ENCODE measurements at regions not wholly inside any gene's neighbourhood (a gene's known extent, or its start where the extent isn't known, plus 50 kb on each side); places are given as distances from the start of the nearest gene placed in this dataset.
"Not testable (repeated sequence)": the region's sequence is repeated elsewhere in the genome, so short reads cannot be mapped to it uniquely, and the experiment has no call there.

DNA sequence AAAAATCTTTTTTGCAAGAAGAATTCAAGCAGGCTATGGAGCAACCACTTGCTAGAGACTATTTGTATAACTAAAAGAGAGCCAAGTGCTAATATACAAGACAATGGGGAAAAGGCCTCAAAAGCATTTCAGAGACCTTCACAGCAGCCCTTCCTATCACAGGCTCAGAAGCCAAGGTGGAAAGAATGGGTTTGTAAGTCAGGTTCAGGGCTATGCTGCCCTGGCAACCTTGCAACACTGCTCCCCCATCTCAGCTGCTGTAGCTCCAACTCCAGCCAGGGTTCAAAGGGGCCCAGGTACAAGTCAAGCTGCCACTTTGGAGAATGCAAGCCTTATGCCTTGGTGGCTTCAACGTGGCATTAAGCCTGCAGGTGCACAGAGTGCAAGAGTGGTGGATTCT lies 253.7 kb upstream of the C1QTNF3 start:
- ATAC-seq; H3K4me3 ChIP-seq; H3K27me3 ChIP-seq; FAIRE-seq; H3K4me1 ChIP-seq; H3K27ac ChIP-seq; H3K36me3 ChIP-seq; DNase-seq; H3K9me3 ChIP-seq; intact Hi-C loops (cut with DNase I): not testable (repeated sequence)
- WGBS, 2 donors: 14 to 16% methylated on average over 1 of the region's 1 CpG

- intact Hi-C loops (cut with DNase I); FAIRE-seq: not testable (repeated sequence)
- WGBS, 2 donors: 33 to 49% methylated on average over 2 of the region's 2 CpGs
Measured at GRCh38 chr5:34329201-34329600, 286.2 kb upstream of the C1QTNF3 start.

DNA sequence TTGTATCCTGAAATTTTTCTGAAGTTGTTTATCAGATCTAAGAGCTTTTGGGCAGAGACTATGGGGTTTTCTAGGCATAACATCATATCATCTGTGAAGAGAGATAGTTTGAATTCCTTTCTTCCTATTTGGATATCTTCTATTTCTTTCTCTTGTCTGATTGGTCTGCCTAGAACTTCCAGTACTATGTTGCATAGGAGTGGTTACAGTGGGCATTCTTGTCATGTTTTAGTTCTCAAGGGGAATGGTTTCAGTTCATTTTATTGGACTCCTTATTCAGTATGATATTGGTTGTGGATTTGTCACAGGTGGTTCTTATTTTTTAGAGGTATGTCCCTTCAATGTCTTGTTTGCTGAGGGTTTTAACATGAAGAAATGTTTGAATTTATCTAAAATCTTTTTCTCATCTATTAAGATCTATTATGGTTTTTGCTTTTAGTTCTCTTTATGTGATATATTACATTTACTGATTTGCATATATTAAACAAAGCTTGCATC lies 286.6 kb upstream of the C1QTNF3 start:
- FAIRE-seq; H3K27ac ChIP-seq; H3K4me3 ChIP-seq; H3K4me1 ChIP-seq; DNase-seq; H3K36me3 ChIP-seq; intact Hi-C loops (cut with DNase I); ATAC-seq; H3K27me3 ChIP-seq; H3K9me3 ChIP-seq: not testable (repeated sequence)

More at GRCh38 chr5:34329201-34329600, 286.2 kb upstream of the C1QTNF3 start:
- not testable (repeated sequence) for H3K4me1 ChIP-seq, H3K9me3 ChIP-seq, H3K27me3 ChIP-seq, DNase-seq, ATAC-seq, H3K27ac ChIP-seq, H3K4me3 ChIP-seq, H3K36me3 ChIP-seq

- H3K4me3 ChIP-seq; intact Hi-C loops (cut with DNase I); H3K9me3 ChIP-seq; H3K36me3 ChIP-seq; H3K4me1 ChIP-seq; DNase-seq; ATAC-seq; FAIRE-seq; H3K27me3 ChIP-seq; H3K27ac ChIP-seq: not testable (repeated sequence)
Measured at GRCh38 chr5:34331928-34332454, 289.0 kb upstream of the C1QTNF3 start.

DNA sequence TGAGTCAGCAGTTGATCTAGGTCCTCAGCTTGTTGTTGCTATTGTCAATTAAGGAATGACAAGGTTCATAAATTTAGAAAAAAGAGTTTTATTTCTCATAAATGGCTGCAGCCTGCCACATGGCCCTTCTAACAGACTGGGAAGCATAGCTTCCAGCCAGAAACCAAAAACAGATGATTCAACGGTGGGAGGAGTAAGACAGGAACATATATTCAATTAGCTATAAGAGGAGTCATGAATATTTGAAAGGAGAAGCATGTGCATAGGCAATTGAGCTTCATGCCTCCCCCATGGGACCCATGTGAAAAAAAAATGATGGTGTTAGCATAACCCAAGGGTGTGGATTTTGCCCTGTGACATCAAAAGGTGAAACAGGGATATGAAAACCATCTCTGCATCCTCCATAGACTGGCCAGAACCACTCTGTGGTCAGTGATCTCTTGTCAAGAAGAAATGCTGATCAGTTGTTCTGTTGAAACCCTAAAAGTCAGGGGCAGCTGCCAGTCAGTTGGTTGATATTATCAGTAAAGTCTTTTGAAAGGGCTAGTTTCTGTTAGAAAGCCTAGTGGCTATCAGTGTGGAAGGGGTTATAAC lies 296.5 kb upstream of the C1QTNF3 start:
- FAIRE-seq: not testable (repeated sequence)
- 63 to 69% methylated on average over 1 of the region's 1 CpG for WGBS, 2 donors

DNA sequence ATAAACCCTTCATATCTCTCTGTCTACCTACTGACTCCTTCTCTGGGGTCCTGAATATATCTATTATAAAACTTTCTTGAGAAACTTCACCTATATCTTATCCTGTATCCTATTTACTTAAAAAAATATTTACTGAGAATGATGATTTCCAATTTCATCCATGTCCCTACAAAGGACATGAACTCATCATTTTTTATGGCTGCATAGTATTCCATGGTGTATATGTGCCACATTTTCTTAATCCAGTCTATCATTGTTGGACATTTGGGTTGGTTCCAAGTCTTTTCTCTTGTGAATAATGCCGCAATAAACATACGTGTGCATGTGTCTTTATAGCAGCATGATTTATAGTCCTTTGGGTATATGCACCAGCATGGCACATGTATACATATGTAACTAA lies 301.7 kb upstream of the RAI14 start:
- H3K9me3 ChIP-seq; H3K4me3 ChIP-seq; H3K27me3 ChIP-seq; intact Hi-C loops (cut with DNase I); DNase-seq; H3K27ac ChIP-seq; H3K36me3 ChIP-seq; H3K4me1 ChIP-seq; ATAC-seq; FAIRE-seq: not testable (repeated sequence)
- 80 to 82% methylated on average over 2 of the region's 2 CpGs for WGBS, 2 donors

More for the DNA sequence above, 296.5 kb upstream of the C1QTNF3 start:
- ATAC-seq; DNase-seq; H3K27me3 ChIP-seq; H3K9me3 ChIP-seq; H3K4me3 ChIP-seq; H3K4me1 ChIP-seq; H3K27ac ChIP-seq; H3K36me3 ChIP-seq; intact Hi-C loops (cut with DNase I): not testable (repeated sequence)

DNA sequence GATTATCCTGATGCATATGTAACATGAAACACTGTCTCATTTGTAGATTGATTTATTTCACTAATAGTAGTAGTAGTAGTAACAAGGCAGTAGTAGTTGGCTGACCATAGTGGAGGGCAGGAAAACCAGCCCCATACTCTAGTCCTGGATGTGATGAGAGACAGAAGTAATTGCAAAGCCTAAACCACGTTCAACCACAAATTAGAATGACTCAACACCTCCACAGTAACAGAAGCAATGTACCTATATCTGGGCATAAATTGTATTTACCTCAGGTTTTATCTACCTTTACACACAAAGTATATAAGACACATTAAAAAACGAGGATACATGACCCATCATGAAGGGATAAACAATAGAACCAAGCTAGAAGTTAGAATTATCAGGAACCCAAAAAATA lies 284.7 kb upstream of the RAI14 start:
- H3K27me3 ChIP-seq; H3K4me1 ChIP-seq; H3K9me3 ChIP-seq; intact Hi-C loops (cut with DNase I); FAIRE-seq; H3K4me3 ChIP-seq; DNase-seq; ATAC-seq; H3K27ac ChIP-seq; H3K36me3 ChIP-seq: not testable (repeated sequence)
- 29 to 31% methylated on average over 1 of the region's 2 CpGs for WGBS, 2 donors

DNA sequence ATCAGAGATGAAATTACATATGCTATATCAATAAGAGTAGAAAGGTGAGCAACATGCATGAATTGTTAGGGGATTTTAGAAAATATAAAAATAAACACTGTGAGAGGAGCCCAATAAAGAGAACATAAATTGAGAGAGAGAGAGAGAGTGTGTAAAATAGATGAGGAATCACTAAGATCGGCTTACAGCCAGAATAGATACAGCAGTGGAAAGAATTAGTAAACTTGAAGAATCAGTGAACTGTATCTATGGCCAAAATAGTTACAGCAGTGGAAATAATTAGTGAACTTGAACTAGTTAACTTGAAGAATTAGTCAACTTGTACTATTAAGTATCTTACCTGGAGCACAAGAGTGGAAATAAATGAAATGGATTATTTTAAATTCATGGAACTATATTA lies 284.3 kb upstream of the RAI14 start:
- H3K27ac ChIP-seq; H3K4me1 ChIP-seq; ATAC-seq; H3K27me3 ChIP-seq; H3K9me3 ChIP-seq; H3K36me3 ChIP-seq; DNase-seq; intact Hi-C loops (cut with DNase I); FAIRE-seq; H3K4me3 ChIP-seq: not testable (repeated sequence)
- WGBS, 2 donors: 0 to 48% methylated on average over 1 of the region's 1 CpG

DNA sequence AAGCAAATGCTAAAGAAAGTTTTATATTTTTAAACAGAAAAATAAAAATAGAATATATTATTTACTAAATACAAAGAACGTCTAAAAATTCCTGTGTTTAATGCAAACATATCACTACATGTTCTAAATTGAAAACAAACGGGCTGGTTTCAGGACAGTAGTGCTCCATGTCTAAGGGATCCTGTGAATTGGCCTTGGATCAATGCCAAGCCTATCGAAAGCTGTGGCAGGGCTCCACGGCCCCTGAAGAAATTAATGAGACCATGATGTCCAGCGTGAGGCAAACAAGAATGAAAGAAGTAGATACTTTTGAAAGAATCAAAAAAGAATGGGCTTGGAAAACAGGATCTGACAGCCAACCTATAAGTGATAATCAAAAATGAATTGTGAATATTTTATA lies 283.4 kb upstream of the RAI14 start:
- ATAC-seq; H3K9me3 ChIP-seq; FAIRE-seq; intact Hi-C loops (cut with DNase I); DNase-seq; H3K4me1 ChIP-seq; H3K4me3 ChIP-seq; H3K36me3 ChIP-seq; H3K27me3 ChIP-seq; H3K27ac ChIP-seq: not testable (repeated sequence)
- WGBS, 2 donors: 8 to 16% methylated on average over 4 to 5 of the region's 5 CpGs

GRCh38 chr5:34377651-34378050 lies 278.5 kb upstream of the RAI14 start:
- 19 to 48% methylated on average over 2 of the region's 2 CpGs for WGBS, 2 donors
- H3K4me3 ChIP-seq; intact Hi-C loops (cut with DNase I); H3K36me3 ChIP-seq; FAIRE-seq; ATAC-seq; H3K4me1 ChIP-seq; H3K9me3 ChIP-seq; H3K27ac ChIP-seq; H3K27me3 ChIP-seq; DNase-seq: not testable (repeated sequence)

- not testable (repeated sequence) for ATAC-seq, FAIRE-seq
Measured at GRCh38 chr5:34378498-34378897, 277.6 kb upstream of the RAI14 start.

GRCh38 chr5:34388754-34389153 lies 267.4 kb upstream of the RAI14 start:
- ATAC-seq; FAIRE-seq; H3K4me3 ChIP-seq; DNase-seq; H3K9me3 ChIP-seq; intact Hi-C loops (cut with DNase I); H3K27me3 ChIP-seq; H3K4me1 ChIP-seq; H3K36me3 ChIP-seq; H3K27ac ChIP-seq: not testable (repeated sequence)
- WGBS, 2 donors: 37 to 52% methylated on average over 3 of the region's 3 CpGs

More at GRCh38 chr5:34378498-34378897, 277.6 kb upstream of the RAI14 start:
- intact Hi-C loops (cut with DNase I); DNase-seq; H3K36me3 ChIP-seq; H3K27me3 ChIP-seq; H3K4me3 ChIP-seq; H3K27ac ChIP-seq; H3K4me1 ChIP-seq; H3K9me3 ChIP-seq: not testable (repeated sequence)
- WGBS, 2 donors: 61 to 82% methylated on average over 2 of the region's 2 CpGs
